Colonic mucosa (tissue), 4 donors: ENCODE measurements at regions not wholly inside any gene's neighbourhood (a gene's known extent, or its start where the extent isn't known, plus 50 kb on each side); places are given as distances from the start of the nearest gene placed in this dataset.

Source experiments
- DNase-seq: peaks from one replicate; pipeline ENCODE4 v3.0.0-alpha.2; 2020
- H3K27ac ChIP-seq: fragments of 200-600 bp; one replicate; pipeline ENCODE4 v1.8.0; 2021
- H3K27me3 ChIP-seq: fragments of 200-600 bp; one replicate; pipeline ENCODE4 v1.8.0; 2021
- H3K36me3 ChIP-seq: fragments of 200-600 bp; one replicate; pipeline ENCODE4 v1.8.0; 2021
- H3K4me1 ChIP-seq: fragments of 200-600 bp; one replicate; pipeline ENCODE4 v1.8.0; 2021; ENCODE audit warnings: mild to moderate bottlenecking
- H3K4me3 ChIP-seq: fragments of 200-600 bp; one replicate; pipeline ENCODE4 v1.8.0; 2021
- H3K9ac ChIP-seq, 2 donors: one replicate each; pipeline ENCODE4 v1.7.0; 2013; ENCODE audit warnings: control low read depth in 2 of 2, low read depth in 2 of 2, low read length in 2 of 2
- H3K9me3 ChIP-seq: fragments of 200-600 bp; one replicate; pipeline ENCODE4 v1.8.0; 2021
- CTCF ChIP-seq: fragments of 200-600 bp; IDR thresholded peaks from one replicate; pipeline ENCODE4 v1.8.0; 2022; ENCODE audit warnings: antibody characterized with exemption, mild to moderate bottlenecking
- intact Hi-C: fragments of 100-400 bp; cut with DNase I; formaldehyde crosslinking; loops from one replicate; pipeline ENCODE4 v1.14.1; 2022
- donor health status: healthy.
- donor health status: DM: no; HTN: no; CAD: no.
- donor health status: DM: no; HTN: no; CAD: no.

DNA sequence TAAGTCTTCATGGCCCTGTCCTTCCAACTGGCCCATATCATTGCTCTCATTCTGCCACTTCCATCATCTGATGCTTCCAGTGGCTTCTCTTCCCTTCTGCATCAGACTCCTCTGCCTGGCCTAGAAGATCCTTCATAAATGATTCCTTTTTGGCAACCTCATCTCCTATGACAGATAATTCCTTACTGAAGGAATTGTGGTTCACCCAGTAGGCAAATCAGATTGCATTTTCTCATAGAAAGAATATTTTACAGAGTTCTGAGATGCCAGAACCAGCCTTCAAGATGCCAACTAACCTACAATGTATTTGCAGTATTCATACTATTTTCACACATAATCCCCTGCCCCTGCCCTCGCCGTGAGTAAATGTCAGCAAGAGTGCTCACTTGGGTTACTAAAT is 423.0 kb upstream of the TGFBR2 start:
- intact Hi-C loops, result no loop called here

DNA sequence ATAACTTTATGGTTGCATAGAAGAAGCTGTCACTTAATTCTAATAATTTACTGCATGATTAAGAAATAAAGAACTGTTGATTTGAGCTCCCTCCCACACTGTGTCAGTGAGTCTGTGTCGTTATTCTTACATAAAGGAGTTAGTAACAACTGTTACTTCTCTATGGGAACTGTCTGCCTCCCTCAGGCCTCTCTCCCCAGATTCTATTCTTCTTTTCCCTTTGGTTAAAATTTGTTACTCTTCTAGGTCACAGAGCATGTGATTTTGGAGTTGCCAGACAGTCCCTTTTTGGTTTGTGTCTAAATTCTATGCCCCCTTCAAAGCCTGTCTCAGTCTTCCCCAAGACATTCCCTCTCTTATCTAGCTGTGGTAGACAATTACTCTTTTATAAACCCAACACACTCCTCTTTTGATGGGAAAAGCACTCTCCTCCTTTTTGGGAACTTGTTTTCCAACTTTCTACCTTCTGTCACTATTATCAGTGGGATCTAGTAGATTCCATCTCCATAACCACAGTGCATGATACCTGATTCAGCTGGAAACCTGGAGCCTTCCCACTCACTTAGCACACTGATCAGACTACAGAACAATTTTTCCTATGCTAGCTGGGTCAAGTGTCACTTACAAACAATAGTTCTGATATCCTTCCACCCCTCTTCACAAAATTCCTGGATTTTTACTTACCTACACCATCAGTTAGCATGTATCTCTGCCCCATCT is 422.1 kb upstream of the TGFBR2 start:
- H3K27me3 ChIP-seq, result no peaks in the 10 kb centered on the region
- no peak overlapping the region for H3K9ac ChIP-seq
- H3K4me3 ChIP-seq, result no peak overlapping the region
- no peak for DNase-seq
- H3K27ac ChIP-seq, result no peak overlapping the region
- intact Hi-C loops, result no loop called here
- no peaks in the 10 kb centered on the region for H3K4me1 ChIP-seq
- H3K9me3 ChIP-seq, result no peaks in the 10 kb centered on the region
- H3K36me3 ChIP-seq, result no peaks in the 10 kb centered on the region
- TF ChIP-seq CTCF, result no peak

More for the DNA sequence above, 423.0 kb upstream of the TGFBR2 start:
- no peaks in the 10 kb centered on the region for H3K9me3 ChIP-seq
- no peak for DNase-seq
- H3K36me3 ChIP-seq, result no peaks in the 10 kb centered on the region
- no peak overlapping the region for H3K4me3 ChIP-seq
- no peaks in the 10 kb centered on the region for H3K27me3 ChIP-seq
- no peak overlapping the region for H3K9ac ChIP-seq
- TF ChIP-seq CTCF, result no peak
- no peak overlapping the region for H3K27ac ChIP-seq
- H3K4me1 ChIP-seq, result no peaks in the 10 kb centered on the region

- H3K36me3 ChIP-seq, result no peaks in the 10 kb centered on the region
- intact Hi-C loops, result no loop called here
- no peak for DNase-seq
- no peak overlapping the region for H3K9ac ChIP-seq
- H3K4me1 ChIP-seq, result no peaks in the 10 kb centered on the region
- H3K4me3 ChIP-seq, result no peak overlapping the region
- no peak overlapping the region for H3K27ac ChIP-seq
- no peaks in the 10 kb centered on the region for H3K9me3 ChIP-seq
- H3K27me3 ChIP-seq, result no peaks in the 10 kb centered on the region
- TF ChIP-seq CTCF, result no peak
Observed at GRCh38 chr3:30185872-30186271, 420.5 kb upstream of the TGFBR2 start.

DNA sequence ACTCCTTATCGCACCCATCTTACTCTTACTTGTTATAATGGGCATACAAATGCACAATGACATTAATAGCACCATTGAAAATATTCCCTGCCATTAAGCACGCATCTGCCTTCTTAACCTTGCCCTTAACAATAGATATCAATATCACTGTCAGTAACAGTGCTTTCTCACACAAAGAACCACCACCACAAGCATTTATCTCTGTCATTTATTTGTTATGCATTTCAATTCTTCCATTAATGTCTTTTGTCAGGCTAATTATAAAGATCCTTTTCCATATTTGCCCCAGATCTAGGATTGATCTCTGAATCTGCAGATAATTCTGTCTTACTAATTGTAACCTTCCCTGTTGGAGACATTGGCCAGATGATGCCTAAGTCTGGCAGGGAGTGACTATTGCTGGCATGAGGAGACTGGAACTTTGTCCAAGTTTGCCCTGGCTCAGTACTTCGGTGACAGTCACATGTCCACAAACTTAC is 419.6 kb upstream of the TGFBR2 start:
- H3K27ac ChIP-seq, result no peak overlapping the region
- H3K4me1 ChIP-seq, result no peaks in the 10 kb centered on the region
- no peak overlapping the region for H3K9ac ChIP-seq
- intact Hi-C loops, result no loop called here
- no peak for DNase-seq
- no peaks in the 10 kb centered on the region for H3K27me3 ChIP-seq
- TF ChIP-seq CTCF, result no peak
- H3K9me3 ChIP-seq, result no peaks in the 10 kb centered on the region
- H3K4me3 ChIP-seq, result no peak overlapping the region
- H3K36me3 ChIP-seq, result no peaks in the 10 kb centered on the region

- H3K9me3 ChIP-seq, result no peaks in the 10 kb centered on the region
- no peak for DNase-seq
- H3K4me3 ChIP-seq, result no peak overlapping the region
- TF ChIP-seq CTCF, result no peak
- intact Hi-C loops, result no loop called here
- H3K27me3 ChIP-seq, result no peaks in the 10 kb centered on the region
- no peaks in the 10 kb centered on the region for H3K4me1 ChIP-seq
- H3K9ac ChIP-seq, result no peak overlapping the region
- no peaks in the 10 kb centered on the region for H3K36me3 ChIP-seq
- no peak overlapping the region for H3K27ac ChIP-seq
Observed at GRCh38 chr3:30187366-30187765, 419.0 kb upstream of the TGFBR2 start.
